ENCODE measurements at regions not wholly inside any gene's neighbourhood (a gene's known extent, or its start where the extent isn't known, plus 50 kb on each side); places are given as distances from the start of the nearest gene placed in this dataset.

- no peak for TF ChIP-seq ZNF281 (CRISPR knock-in tag; IDR thresholded peaks at IDR 0.05)
- no peak for TF ChIP-seq FOXP4 (CRISPR knock-in tag; IDR thresholded peaks at IDR 0.05)
- TF ChIP-seq KAT7 (CRISPR knock-in tag; IDR thresholded peaks at IDR 0.05; ENCODE audit: borderline replicate concordance) = no peak
- TF ChIP-seq CREM (CRISPR knock-in tag; IDR thresholded peaks at IDR 0.05) = no peak
- TF ChIP-seq, protein P1, sequence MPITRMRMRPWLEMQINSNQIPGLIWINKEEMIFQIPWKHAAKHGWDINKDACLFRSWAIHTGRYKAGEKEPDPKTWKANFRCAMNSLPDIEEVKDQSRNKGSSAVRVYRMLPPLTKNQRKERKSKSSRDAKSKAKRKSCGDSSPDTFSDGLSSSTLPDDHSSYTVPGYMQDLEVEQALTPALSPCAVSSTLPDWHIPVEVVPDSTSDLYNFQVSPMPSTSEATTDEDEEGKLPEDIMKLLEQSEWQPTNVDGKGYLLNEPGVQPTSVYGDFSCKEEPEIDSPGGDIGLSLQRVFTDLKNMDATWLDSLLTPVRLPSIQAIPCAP (CRISPR knock-in tag; IDR thresholded peaks at IDR 0.05) = no peak
Measured at GRCh38 chr18:44258576-44258975, 422.1 kb upstream of the SETBP1 start.
